NCI-H2107 (cell line): ENCODE measurements at regions not wholly inside any gene's neighbourhood (a gene's known extent, or its start where the extent isn't known, plus 50 kb on each side); places are given as distances from the start of the nearest gene placed in this dataset.
"Not testable (repeated sequence)": the region's sequence is repeated elsewhere in the genome, so short reads cannot be mapped to it uniquely, and the experiment has no call there.

Source experiments
- DNase-seq: peaks from one replicate; lab custom pipeline; 2025; lab: John Stamatoyannopoulos, UW

- no peak for DNase-seq
Measured at GRCh38 chr1:101367630-101368029, 130.8 kb downstream of the S1PR1 start.

- DNase-seq: no peak
Measured at GRCh38 chr1:101370488-101370887, 133.7 kb downstream of the S1PR1 start.

- no peak for DNase-seq
Measured at GRCh38 chr1:101371259-101371658, 134.4 kb downstream of the S1PR1 start.

DNA sequence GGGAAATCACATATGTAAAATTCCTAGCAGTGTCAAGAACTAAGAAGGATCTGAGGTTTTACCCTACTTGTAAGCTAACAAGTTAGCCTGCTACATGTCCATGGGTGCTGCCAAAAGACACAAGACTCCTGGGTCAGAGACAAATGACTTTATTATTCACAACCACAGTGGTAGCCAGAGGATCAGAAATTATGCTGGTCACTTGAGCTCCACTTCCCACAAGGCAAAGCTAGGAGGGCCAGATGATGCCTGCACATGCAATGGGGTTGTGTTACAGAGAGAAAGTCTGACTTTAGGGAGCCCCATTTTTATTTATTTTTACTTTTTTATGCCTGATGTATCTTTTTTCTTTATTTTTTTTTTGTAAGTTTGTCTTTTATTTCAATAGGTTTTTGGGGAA lies 136.8 kb downstream of the S1PR1 start:
- DNase-seq: no peak

DNA sequence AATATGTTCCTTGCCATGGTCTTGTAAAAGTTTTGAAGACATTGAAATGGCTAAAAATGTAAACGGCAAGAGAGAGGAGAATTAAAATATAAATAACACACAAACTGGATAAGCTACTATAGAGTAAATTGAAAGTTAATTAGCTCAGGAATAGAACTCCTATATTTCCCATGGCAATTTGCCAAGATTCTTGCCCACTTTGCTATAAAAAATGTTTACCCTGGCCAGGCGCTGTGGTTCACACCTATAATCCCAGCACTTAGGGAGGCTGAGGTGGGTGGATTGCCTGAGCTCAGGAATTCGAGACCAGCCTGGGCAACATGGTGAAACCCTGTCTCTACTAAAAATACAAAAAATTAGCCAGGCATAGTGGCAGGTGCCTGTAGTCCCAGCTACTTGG lies 138.6 kb downstream of the S1PR1 start:
- DNase-seq: not testable (repeated sequence)

GRCh38 chr1:101376121-101377083 lies 139.6 kb downstream of the S1PR1 start:
- no peak for DNase-seq

DNA sequence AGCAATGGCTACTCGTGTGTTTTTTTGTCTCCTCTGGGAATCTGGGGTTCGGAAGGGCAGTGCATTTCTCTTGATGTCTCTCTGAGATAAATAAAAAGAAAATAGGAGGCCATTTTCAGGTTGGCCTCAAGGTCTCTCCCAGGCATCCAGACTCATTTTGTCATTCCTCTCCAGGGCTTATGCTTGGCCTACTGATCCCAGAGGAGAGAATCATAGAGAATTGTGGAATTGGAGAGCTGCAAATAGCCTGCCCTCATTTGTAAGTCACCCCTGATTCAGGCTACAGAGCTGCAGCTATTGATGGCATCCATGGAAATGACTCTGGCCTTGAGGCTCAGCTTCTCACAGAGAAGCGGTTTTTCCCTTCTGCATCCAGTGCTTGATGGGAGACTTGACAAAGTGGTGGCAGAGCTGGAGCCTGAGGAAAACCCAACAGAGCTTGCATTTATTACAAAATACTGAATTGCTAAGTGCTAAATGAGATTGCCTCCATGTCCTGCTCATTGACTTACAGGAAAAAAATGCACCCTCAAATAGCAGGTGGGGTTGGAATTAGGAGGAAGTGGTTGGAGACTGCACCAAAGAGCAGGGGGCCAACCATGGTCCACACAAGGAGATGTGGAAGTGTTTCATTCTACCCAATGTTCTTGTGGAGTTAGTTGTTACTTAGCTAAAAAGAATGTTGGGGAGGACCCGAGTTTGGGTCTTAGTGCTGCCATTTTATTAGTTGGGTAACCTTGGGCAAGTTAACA lies 140.4 kb downstream of the S1PR1 start:
- DNase-seq: no peak

DNA sequence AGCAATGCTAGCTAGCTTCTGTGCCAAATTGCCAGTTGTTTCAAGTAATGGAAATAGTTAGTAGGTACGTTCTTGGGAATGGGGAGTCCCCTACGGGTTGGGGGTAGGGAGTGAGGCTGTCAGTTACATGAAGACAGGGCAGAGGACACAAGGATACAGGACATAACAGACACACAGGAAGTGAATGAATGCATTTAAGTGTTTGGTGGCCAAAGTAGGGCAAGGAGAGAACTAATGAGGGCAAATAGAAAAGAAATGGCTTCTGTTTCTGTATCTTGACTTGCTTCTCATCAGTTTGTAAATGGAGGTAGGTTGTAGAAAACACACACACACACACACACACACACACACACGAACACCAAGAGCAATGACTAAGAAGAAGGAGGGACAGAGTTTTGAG lies 142.2 kb downstream of the S1PR1 start:
- DNase-seq: no peak

DNA sequence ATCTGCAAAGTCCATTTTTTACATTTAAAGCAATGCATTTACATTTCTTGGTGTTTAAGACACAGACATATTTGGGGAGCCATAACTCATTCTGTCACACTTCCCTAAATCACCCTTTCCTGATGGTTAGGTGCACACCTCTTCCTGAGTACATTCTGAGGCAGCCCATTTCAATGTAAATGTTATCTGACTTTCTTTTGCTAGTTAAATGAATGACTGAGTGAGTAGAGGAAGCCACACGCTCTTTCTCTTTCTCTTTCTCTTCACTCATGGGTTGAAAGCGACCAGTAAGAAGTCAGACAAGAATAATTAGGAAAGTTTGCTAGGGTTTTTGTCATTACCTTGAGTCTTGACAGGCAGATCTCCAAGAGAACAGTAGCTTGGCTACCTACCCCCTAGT lies 143.1 kb downstream of the S1PR1 start:
- no peak for DNase-seq

GRCh38 chr1:101382135-101382534 lies 145.3 kb downstream of the S1PR1 start:
- no peak for DNase-seq

- DNase-seq: no peak
Measured at GRCh38 chr1:101388904-101389546, 152.2 kb downstream of the S1PR1 start.

- DNase-seq: no peak
Measured at GRCh38 chr1:101389547-101389929, 152.7 kb downstream of the S1PR1 start.

- no peak for DNase-seq
Measured at GRCh38 chr1:101392552-101392951, 155.7 kb downstream of the S1PR1 start.

GRCh38 chr1:101394041-101394440 lies 157.2 kb downstream of the S1PR1 start:
- DNase-seq: no peak

GRCh38 chr1:101399222-101399621 lies 162.4 kb downstream of the S1PR1 start:
- DNase-seq: no peak

GRCh38 chr1:101406271-101406670 lies 169.5 kb downstream of the S1PR1 start:
- no peak for DNase-seq

- no peak for DNase-seq
Measured at GRCh38 chr1:101406681-101407080, 169.9 kb downstream of the S1PR1 start.

- DNase-seq: no peak
Measured at GRCh38 chr1:101407505-101408211, 170.8 kb downstream of the S1PR1 start.

DNA sequence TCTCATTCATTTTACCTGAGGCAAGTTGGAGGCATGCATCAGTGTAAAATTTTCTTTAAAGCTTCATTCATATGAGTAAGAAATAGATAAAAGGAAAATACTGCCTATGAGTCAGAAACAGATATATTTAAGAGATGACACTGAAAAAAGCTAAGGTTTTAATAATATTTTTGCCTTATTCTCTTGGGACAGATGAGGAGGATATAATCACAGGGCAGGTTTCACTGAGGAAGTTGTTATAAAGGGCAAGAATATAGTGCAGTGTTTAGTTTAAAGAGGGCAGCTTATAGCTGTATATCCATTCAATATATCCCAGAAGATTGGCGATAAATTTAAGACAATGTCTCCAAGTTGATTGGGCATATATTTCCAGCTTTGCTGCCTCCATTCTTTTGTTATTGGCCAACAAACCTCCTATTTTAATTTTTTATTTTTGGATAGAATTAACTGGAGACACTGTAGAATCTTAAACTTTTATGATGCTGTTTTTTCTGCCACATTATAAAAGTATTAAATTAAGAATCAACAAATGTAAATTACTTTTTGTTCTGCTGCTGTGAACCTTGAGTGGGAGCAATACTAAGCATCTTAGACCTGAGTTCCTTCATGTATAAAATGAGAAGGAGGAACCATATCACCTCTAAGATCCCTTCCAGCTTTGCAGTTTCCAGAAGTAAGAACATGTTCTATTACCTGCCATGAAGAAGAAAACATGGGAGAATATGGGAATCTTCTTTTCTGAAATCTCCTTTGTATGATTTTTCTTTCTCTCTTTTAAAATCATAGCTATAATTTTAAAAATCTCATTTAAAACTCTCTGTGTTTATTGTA lies 171.6 kb downstream of the S1PR1 start:
- DNase-seq: no peak

DNA sequence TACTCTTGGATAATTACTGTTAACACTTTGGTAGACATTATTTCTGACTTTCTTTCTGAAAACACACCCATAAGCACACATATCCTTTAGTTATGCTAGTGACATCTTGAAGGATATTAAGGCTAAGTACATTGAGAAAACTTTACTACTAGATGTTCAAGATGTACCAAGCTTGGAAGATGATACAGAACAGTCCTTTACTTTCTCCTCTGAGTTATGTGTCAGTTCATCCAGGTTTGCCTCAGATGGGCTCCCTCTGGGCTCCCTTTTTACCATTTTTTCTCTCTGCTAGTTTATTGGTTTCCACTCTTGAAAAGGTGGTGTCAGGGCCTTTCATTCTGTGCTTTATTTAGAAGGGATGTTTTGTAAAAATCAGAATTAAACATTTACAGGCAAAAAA lies 172.3 kb downstream of the S1PR1 start:
- no peak for DNase-seq
